NOMO-1 treated with dmso at 0.1 percent for 144 hours (cell line): ENCODE measurements at regions not wholly inside any gene's neighbourhood (a gene's known extent, or its start where the extent isn't known, plus 50 kb on each side); places are given as distances from the start of the nearest gene placed in this dataset.

Source experiments
- DNase-seq: peaks from one replicate; lab custom pipeline; 2025; ENCODE audit not compliant: unreplicated experiment; lab: John Stamatoyannopoulos, UW

DNA sequence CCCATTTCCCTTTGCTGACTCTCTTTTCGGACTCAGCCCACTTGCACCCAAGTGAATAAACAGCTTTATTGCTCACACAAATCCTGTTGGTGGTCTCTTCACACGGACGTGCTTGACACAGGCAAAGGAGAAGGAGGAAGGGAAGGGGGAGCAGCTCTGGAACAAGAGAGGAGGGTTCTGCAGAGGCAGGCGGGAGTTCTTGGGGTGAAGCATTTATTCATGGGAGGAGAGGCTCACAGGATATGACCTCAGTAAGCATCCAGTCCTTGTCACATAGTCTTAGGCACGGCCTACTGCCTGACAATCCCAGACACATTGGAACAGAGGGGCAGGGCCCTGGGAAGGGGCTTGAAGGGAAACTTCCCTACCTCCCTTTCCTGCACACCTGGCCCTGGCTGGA, 171.7 kb upstream of the HS6ST1 start:
- no peak for DNase-seq

DNA sequence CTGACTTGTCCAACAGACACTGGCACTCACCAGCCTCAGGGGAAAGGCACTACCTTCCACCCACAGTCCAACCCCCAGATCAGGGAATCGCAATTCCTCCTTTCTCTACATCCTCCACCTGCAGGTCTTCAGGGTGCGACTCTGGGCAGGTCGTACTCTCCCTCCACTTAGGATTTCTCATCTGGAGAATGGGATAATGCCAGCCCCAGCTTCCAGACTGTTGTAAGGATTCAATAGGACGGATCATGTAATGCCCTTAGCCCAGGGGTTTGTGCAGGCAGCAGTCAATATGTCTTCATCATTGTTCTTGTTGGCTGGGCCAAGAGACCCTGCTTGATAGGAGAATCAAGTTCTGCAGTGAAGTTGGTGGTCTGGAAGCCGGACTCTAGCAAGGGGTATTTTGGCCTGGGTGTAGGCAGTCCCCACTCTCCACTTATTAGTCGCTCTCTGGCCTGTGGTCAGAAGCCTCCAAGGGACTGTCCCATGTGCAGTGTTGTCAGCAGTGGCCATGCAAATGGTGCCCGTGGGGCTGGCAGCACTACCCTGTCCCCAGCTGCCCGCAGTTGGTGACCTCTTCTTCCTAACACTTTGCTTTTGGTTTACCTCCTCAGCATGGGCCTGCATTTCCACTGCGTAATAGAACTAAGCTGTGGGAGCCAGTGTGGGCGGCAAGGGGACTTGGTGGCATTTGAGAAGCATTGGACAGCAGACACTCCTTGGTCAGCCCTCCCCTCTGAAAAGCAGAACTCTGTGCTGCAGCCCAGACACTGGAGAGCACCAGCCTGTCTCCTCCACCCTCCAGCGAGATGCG, 172.4 kb upstream of the HS6ST1 start:
- no peak for DNase-seq

DNA sequence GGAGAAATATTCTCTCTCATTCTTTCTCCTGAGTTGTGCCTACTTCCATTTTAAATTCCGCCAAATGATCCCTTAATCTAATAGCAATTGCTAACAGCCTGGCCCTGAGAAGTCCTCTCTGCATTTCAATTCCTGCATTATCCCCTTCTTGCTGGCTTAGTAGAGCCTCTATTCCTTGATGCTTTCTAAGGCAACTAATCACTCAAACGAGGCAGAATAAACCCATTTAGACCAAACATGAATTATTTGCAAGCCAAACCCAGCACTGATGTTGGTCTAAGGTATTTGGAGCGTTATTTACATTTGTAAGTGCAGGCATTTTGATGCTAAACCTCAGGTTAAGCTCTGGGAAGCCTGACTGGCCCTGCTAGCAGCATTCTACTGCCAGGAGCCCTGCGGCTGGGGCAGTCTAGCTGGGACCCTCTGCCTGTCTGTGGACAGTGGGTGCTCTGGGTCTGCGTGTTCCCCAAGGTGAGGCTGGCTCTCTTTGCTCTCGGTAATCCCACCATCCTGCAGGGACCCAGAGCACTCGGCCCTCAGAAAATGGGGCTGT, 173.1 kb upstream of the HS6ST1 start:
- DNase-seq, result no peak

DNA sequence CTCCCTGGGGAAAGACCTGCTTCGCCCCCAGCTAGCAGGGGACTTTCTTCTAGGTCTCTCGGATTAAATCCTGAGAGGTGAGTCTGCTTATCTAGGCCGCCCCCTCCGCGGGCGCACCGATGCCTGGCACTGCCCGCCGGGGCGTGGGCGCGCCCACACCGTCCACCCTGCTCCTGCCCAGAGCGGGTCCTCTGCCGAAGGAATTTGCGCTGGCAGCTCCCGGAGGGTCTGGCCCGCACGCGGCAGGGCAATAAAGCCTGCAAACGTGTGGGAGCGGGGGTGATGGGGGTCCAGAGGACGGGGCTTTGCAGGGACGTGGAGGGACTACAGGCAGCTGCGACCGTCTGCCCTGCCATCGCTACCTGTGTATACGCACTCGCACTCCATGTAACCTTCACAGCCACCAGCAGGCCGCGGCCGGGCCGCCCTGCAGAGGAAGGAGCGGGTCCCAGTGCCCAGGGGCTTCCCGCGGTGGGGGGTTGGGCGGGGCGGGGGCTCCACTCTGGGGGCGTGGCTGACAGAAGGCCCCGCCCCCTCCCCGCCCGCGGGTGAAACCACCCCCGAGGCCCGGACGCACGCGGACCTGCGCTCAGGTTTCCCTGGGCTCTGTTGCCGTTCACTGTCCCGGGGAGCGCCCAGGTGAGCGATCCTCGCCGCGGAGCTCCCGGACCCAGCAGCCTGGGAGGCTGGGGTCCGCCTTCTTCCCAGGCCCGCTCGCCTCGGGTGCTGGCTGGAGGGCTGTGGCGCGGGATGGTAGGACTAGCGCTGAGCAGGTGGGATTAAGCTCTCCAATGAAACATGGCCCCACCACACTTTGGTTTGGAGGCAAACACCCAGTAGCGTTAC, 174.5 kb upstream of the HS6ST1 start:
- DNase-seq, result no peak

DNA sequence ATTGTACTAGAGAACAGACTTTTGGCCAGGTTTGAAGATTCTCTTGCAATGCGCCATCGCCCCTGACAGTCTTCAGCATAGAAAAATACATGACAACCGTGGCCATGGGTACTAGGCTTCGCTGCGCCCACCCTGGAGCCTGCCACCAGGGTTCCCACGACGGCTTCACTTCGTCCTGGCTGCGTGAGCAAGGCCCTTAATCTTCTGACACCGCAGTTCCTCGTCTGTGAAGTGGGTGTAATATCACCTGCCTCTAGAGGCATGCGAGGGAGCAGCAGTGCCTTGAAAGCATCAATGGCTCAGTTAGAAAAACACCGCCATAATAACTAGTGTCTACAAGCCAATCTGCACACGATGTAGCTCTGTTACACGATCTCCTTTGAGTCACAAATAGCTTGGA, 175.2 kb upstream of the HS6ST1 start:
- DNase-seq, result no peak

DNA sequence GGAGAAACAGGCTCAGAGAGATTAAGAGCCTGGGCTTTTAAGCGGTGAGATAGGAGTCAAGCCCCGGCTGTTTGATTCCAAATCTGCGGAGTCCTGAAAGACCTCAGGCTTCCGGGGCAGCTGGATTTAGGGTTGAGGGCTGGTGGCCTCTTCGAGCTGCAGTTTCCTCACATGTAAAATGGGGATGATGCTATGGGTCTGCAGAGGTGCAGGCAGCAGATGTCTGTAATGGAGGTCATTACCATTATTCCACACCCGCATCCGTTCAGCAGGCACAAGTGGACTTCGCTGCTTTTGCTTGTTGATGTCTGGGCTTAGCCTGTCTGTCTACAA, 175.6 kb upstream of the HS6ST1 start:
- no peak for DNase-seq

DNA sequence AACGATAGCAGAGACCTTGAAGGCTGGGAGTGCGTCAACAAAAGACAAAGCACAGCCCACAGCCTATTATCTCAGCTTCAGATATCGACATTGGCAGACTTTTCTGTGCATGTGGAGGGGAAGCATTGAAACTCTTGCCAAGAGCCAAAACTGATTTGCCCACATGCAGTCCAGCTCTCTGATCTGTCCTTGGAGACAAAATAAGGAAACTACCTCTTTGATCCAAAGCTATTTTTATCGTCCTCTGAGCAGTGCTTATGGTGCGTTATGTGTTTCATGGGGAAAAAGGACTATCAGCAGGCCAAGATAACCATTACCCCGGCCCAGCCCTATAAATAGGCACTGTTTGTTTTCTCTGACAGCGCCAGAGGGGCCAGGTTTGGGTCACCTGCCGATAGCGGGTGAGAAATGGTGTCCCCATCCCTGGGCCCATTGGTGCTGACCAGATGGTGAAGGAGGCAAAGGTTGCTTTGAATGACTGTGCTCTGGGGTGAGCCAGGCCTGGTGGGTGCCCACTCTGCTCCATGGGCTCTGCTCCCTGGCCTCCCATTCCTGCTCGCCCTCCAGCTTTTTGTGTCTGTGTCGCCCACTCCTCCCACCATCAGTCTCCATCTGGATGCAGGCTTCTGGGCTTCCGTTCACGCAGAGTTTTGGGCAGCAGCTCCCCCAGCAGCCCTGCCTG, 176.1 kb upstream of the HS6ST1 start:
- DNase-seq, result no peak

DNA sequence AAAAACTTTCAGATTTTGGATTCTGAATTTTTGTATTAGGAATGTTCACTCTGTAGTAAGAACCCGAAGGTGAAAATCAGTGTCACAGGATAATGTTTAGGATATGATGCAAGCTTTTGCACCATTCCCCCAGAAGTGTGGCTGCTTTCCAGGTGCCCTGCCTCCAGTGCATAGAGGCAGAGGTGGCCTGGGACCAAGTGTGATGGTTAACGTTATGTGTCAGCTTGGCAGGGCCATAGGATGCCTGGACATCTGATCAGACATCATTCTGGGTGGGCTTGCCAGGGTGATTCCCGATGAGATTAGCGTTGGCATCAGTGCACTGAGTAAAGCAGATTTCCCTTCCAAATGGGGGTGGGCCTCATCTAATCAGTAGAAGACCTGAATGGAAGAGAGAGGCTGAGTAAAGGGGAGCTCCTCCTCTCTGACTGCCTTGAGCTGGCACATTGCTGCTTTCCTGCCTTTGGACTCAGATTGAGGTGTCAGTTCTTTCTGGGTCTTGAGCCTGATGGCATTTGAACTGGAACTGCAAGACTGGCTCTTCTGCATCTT, 177.4 kb upstream of the HS6ST1 start:
- no peak for DNase-seq

DNA sequence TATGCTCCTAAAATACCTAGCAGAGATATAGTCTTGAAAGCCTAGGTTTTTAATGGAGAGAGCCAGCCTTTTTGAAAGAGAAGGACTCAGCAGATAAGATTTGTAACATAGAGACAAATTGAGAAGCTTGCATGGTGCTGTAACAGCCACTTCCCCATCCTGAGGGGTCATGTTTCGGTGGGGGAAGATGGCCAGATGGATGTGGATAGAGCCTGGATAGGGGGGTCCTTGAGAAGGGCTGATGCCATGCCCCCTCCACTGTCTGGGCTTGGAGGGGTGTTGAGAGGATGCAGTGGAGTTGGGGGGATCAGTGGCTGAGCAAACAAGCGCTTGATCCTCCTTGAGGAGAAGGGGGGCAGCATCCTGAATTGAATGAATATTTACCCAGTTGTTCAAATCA, 178.0 kb upstream of the HS6ST1 start:
- DNase-seq, result no peak

DNA sequence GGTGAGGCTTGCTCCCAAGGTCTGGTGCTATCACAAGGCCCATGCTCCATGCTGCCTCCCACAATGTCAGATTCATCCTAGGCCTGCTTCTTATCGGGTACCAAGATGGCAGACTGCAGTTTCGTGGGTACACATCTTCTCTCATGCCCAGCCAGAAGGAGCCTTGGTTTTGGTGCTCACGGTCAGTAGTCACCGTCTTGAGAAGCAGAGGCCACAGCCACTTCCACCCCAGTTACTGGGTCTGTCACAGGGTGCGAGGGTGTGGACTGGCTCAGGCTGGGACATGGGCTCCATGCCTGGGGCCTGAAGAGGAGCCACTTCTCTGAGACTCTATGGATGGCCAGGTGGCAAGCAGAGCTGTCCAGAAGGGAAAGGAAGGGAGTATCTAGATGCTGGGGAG, 178.8 kb upstream of the HS6ST1 start:
- no peak for DNase-seq

DNA sequence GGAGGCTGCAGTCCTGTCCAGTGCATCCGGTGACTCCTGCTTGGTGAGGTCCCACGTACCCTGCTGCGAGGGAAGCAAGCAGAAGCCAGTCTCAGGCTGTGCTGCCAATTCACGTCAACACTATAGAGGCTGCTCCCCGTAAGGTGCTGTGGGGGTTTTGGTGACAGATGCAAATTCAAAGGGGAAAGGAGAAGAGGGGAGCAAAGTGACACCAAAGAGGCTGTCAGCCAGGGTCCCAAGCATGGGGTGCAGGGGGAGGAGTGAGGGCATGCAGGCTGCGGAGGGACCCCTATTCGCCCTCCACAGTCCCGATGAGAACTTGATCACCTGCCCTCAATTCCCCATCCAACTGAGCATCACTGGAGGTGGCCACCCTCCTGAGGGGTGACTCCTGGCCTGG, 179.4 kb upstream of the HS6ST1 start:
- no peak for DNase-seq

DNA sequence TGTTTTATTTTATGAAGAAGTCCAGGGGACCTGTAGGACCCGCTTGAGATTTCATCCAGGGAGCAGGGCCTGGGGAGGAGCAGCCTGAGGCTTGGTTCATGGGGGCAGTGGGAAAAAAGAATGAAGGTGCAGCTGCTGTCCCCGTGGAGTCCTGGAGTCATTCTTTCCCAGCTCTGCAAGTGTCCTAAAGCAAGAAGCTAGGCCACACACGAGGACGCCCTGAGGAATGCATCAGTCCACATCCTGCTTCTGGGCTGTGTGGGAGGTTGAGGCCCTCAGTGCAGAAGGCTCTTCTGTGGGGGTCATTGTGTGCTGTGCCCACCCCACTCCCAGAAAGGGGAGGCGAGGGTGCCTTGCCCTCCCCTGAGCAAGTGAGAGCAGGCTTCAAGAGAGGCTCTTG, 179.9 kb upstream of the HS6ST1 start:
- DNase-seq, result no peak

DNA sequence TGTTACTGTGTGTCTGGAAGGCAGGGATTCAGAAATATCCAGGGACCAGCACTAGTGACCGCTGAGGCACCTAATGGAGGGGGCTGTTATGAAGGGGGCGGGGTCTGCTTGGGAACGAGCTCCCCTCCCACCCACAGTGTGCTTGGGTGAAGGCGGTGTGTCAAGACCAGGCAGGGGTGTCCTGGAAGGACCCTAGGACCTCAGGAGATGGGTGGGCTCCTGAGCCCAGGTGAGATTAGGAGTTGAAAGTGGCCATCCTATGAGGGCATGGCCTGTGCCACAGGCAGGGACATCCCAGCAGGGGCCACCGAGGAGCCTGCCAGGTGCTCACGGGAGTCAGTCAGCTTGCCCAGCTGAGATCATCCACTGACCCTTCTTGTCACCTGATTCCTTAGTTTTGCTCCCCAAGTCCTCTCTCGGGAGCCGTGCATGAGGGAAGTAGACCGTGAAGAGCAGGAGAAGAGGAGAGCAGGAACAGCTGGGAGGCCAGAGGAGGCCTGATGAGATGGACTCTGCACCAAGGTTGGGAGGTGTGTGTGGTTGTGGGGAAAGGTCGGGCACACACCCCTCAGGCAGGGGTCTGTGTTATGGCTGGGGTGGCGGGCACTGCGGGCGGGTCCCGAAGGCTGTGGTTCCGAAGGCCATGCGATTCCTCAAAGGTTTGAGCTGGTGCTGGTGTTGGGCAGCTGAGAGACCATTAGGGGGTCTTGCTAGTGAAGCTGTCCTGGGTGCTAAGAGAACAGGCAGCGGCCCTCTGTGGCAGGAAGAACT, 180.9 kb upstream of the HS6ST1 start:
- DNase-seq, result no peak

DNA sequence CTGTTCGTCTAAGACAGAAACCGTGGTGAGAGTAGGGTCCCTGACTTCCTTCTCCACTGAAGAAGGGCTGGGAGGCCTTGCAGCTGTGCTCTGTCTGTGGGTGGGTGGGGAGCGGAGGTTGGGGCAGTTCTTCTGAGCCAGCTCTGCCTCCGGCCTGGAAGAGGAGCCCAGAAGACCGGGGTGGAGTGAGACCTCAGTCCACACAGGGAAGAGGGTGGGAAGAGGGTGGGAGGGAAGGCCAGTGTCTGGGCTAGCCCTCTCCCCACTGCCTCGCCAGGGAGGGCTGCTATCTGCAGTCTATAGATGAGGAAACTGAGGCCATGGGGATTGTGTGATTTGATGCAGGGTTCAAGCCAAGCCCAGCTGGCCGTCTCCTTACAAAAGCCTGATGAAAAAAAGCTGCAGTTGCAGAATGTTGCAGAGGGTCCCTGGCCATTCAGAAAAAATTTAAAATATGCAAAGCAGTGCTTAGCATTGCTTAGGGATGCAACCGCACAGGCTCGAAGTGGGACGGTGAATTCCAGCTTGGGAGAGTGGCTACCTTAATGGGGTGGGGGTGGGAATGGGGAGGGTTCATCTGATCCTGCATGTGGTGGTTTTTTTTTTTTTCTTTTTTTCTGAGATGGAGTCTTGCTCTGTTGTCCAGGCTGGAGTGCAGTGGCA, 181.6 kb upstream of the HS6ST1 start:
- no peak for DNase-seq

DNA sequence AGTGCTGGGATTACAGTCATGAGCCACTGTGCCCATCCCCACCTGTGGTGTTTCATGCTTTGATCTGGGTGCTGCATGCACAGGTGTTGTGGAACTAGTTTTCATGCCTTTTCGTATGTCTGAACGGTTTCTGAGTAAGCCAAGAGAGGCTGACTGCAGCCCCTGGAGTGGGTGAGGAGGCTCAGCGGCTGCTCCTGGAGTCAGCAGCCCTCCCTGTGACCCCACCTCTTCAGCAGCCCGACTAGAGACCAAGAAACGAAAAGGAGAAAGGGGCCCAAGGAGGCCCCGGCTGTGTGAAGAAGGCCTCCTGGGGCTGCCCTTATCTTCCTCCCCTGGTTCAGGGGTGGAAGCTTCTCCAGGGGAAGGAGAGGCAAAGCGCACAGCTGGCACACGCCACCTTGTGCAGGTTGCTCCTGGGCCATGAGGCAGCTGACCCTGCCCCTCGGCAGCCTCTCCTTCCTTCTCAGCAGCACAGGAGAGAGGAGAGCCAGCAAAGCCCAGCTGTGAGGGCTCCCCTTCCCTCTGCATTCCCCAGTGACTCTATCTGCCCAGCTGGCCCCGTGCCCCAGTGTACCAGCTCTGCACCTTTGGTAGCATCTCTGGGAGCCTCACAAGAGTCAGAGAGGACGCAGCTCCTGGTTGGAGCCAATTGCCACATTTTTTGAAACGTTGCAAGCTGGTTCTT, 182.5 kb upstream of the HS6ST1 start:
- DNase-seq, result no peak

DNA sequence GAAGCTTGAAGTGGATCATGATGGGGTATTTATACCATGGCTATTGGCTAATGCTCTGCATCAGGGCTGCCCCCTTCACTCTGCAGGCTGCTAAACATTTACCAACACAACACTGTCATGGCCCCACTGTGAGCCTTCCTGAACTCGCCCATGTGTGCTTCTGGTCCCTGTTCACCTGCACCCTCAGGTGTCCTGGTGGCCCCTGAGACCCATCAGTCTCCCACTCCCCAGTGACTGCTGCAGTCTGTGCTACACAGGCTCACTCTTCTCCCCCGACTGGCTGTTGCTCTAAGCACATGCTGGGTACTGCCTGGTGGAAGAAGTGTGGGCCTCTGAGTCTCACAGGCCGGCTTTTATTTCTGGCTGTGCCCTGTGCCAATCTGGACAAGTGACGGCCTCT, 183.0 kb upstream of the HS6ST1 start:
- no peak for DNase-seq

DNA sequence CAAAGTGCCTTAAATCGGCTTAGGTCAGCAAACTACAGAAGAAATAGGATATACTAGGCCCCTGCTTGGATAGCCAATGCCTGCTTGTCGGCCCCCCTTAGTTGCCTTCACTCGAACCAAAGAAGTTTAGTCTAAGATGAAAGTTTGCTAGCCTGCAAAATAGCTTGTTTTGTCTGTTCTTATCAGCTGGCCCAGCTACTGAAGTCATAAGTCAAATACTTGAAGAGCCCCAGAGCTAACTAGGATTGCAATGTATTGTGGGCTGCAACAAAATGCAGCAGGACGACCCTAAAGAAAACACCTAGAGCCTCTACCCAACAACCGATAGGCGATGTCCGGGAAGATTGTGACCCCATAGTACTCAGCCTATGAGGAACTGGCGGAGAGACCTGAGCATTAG, 183.5 kb upstream of the HS6ST1 start:
- no peak for DNase-seq

DNA sequence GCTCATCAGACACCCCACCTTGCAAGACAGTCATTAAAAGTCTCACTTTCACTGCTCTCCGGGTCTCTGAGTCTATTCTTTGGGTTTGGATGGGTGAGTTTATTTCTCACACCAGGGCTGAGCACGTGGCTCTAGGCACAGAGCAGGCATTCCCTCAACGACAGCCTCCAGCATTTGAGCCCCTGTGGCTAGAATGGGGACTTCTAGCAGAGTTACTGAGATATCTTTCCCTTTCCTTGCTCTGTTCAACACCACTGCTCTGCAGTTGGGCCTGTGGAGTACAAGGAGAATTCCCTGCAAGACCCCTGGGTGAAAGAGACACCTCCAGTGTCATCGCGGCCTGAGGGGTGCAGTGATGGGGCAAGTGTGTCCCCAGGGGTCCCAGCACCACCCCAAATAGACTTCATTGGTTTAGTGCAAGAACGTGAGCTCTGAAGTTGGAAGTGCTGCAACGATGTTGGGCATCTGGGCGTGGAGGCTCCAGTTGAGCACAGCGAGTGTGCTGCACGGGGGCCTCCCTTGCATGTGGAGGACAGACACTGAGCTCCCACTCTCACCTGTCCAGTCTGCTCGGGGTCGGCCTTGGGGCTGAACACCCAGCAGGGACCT, 184.1 kb upstream of the HS6ST1 start:
- no peak for DNase-seq
